Activated CD4-positive, alpha-beta T cell treated with anti-CD3 and anti-CD28 coated beads, Interleukin-2, amount 50 U/mL, for 1 hour (primary cell): ENCODE measurements at regions not wholly inside any gene's neighbourhood (a gene's known extent, or its start where the extent isn't known, plus 50 kb on each side); places are given as distances from the start of the nearest gene placed in this dataset.
"Not testable (repeated sequence)": the region's sequence is repeated elsewhere in the genome, so short reads cannot be mapped to it uniquely, and the experiment has no call there.

Source experiments
- DNase-seq: peaks from one replicate; pipeline ENCODE4 v3.0.0-alpha.2; 2020

GRCh38 chr7:146057958-146058357 is 58.6 kb upstream of the CNTNAP2 start:
- DNase-seq: no peak

- no peak for DNase-seq
Measured at GRCh38 chr7:146054909-146055308, 61.7 kb upstream of the CNTNAP2 start.

- no peak for DNase-seq
Measured at GRCh38 chr7:146053492-146053891, 63.1 kb upstream of the CNTNAP2 start.

DNA sequence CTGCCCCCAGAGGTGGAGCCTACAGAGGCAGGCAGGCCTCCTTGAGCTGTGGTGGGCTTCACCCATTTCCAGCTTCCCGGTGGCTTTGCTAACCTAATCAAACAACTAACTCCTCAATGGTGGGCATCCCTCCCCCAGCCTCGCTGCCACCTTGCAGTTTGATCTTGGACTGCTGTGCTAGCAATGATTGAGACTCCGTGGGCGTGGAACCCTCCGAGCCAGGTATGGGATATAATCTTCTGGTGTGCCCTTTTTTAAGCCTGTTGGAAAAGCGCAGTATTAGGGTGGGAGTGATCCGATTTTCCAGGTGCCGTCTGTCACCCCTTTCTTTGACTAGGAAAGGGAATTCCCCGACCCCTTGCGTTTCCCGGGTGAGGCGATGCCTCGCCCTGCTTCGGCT is 73.3 kb upstream of the CNTNAP2 start:
- not testable (repeated sequence) for DNase-seq

DNA sequence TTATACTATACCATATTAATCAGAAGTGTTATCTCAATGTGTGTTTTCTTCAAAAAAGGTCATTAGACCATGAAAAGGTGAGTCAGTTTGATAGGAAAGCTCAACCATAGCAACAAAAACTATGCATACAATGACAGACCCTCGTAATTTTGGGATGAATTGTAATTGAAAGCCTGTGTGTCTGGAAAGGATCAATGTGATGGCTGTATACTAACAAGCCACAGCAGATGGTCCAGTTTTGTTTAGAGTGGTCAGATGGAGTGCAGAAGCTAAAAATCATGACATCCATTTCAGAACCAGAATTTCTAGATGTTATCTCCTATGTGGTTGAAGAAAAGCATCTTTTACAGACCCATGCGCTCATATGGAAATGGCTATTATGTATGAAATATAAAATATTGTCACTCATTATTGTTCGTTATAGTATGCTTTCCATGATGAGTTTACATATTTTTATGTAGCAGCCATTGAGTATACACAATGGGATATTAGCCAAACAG is 88.3 kb upstream of the CNTNAP2 start:
- no peak for DNase-seq

GRCh38 chr7:146027243-146027642 is 89.4 kb upstream of the CNTNAP2 start:
- no peak for DNase-seq

DNA sequence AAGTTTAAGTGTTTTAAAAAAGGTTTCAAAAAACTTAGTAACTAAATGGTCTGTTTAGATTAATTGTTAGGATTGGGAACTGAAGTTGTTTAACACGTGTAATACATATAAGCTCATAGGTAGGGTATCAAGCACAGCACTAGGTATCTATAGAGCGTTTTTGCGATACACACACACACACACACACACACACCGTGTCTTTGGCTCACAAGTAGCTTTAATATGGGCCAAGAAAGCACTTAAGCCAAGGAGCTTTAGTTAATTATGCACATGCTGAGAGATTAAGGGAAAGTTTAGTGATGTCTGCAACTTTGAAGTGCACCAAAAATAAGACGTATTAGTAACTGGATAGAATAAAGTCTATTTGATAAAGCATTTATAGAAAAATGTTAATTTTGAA is 93.8 kb upstream of the CNTNAP2 start:
- DNase-seq: no peak

DNA sequence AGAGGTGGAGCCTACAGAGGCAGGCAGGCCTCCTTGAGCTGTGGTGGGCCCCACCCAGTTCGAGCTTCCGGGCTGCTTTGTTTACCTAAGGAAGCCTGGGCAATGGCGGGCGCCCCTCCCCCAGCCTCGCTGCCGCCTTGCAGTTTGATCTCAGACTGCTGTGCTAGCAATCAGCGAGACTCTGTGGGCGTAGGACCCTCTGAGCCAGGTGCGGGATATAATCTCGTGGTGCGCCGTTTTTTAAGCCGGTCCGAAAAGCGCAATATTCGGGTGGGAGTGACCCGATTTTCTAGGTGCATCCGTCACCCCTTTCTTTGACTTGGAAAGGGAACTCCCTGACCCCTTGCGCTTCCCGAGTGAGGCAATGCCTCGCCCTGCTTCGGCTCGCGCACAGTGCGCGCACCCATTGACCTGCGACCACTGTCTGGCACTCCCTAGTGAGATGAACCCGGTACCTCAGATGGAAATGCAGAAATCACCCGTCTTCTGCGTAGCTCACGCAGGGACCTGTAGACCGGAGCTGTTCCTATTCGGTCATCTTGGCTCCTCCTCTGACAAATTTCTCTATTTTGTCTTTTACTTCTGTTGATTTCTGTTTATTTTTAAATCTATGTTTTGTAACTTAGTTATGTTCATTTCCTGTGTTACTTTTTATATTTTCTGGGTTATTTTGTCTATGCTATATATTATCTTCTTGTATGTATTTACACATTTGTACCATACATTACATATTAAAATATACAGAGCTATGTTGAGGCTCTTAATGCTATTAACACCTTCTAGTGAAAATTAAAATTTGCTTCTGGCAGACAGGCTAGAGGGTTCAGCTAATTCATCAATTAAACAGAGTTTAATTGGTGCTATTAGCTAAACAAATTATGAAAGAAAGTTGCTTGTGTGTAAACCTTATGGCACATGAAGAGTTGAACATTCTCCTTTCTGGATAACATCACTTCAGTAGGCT is 97.3 kb upstream of the CNTNAP2 start:
- DNase-seq: not testable (repeated sequence)

GRCh38 chr7:146017366-146017765 is 99.2 kb upstream of the CNTNAP2 start:
- not testable (repeated sequence) for DNase-seq

DNA sequence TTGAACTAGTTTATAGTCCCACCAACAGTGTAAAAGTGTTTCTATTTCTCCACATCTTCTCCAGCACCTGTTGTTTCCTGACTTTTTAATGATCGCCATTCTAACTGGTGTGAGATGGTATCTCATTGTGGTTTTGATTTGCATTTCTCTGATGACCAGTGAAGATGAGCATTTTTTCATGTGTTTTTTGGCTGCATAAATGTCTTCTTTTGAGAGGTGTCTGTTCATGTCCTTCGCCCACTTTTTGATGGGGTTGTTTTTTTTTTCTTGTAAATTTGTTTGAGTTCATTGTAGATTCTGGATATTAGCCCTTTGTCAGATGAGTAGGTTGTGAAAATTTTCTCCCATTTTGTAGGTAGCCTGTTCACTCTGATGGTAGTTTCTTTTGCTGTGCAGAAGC is 102.4 kb upstream of the CNTNAP2 start:
- DNase-seq: not testable (repeated sequence)

GRCh38 chr7:146008293-146008692 is 108.3 kb upstream of the CNTNAP2 start:
- DNase-seq: no peak

GRCh38 chr7:146004805-146005204 is 111.8 kb upstream of the CNTNAP2 start:
- no peak for DNase-seq

DNA sequence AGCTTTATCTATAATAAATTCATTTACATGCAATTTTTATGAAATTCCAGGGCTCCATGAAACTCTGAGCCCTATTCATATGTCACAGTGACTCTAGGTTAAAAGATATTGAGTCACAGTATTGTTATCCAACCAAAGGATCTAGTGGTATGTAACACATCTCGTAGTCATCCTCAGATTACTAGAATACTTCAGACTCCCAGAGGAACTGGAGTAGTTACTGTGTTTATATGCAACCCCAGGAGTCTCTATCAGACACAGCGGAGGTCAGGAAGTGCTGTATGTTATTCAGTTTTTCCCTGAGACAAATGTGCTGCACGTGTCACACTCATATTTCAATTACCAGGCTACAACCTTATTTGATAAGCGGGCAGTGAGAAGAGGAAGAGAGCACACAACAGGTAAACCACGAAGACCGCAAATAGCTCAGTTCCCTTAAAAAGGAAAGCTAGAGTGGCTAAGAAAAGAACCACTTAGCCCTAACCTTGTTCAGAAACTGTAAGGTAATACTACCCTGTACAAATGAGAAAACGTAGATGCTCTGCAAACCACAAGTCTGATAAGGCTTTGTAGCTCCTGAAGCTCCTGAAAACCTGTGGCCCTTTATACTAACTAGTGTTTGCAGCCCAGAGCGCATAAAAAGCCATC is 114.0 kb upstream of the CNTNAP2 start:
- no peak for DNase-seq

DNA sequence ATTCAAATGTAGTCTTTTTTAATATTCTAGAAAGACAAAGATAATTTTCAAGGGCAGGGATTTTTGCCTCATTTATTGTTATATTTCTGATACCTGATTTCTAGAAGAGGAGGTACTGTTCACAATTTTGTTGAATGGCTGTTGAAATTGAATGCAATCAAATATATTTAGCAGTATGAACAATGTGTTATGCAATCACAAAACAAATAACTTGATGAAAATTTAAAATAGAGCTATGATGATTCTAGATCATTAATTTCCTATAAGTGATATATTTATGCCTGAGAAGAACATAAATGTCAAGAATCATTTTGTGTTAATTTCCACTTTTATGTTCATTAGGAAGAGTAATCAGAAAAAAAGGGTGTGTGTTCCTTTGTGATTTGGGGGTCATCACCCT is 114.6 kb upstream of the CNTNAP2 start:
- DNase-seq: no peak

DNA sequence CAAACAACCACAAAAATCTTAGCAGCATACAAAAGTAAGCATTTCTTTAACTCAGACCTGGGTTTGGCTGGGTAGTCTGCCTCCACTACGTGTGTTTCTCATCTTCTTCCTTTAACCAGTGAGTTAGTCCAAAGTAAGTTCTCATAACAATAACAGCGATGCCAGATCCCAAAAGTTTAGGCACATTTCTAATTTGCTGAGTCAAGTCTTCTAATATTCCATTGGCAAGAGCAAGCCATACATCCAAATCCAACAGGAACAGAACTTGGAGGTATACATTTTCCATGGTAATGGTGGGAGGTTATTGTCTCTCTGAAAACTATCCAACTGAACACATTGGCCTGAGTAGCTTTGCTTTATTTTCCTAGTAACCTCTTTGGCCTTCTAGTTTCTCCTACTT is 115.7 kb upstream of the CNTNAP2 start:
- DNase-seq: no peak

DNA sequence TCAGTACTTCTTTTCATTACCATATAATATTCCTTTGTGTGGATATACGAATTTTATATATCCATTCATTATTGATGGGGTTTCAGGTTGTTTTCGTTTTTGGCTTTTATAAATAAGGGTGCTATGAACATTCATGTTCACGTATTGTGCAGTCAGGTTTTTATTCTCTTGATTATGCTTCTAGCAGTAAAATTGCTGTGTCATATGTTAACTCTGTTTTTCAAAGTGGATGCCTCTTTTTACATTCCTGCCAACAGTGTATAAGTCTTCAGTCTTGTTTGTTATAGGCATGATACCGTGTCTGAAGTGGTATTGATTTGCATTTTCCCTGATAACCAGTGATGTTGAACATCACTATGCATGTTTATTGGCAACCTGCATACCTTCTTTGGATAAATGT is 127.1 kb upstream of the CNTNAP2 start:
- no peak for DNase-seq

GRCh38 chr7:145986248-145986874 is 130.2 kb upstream of the CNTNAP2 start:
- DNase-seq: no peak

GRCh38 chr7:145978769-145979168 is 137.8 kb upstream of the CNTNAP2 start:
- DNase-seq: no peak

- DNase-seq: no peak
Measured at GRCh38 chr7:145959981-145960380, 156.6 kb upstream of the CNTNAP2 start.

DNA sequence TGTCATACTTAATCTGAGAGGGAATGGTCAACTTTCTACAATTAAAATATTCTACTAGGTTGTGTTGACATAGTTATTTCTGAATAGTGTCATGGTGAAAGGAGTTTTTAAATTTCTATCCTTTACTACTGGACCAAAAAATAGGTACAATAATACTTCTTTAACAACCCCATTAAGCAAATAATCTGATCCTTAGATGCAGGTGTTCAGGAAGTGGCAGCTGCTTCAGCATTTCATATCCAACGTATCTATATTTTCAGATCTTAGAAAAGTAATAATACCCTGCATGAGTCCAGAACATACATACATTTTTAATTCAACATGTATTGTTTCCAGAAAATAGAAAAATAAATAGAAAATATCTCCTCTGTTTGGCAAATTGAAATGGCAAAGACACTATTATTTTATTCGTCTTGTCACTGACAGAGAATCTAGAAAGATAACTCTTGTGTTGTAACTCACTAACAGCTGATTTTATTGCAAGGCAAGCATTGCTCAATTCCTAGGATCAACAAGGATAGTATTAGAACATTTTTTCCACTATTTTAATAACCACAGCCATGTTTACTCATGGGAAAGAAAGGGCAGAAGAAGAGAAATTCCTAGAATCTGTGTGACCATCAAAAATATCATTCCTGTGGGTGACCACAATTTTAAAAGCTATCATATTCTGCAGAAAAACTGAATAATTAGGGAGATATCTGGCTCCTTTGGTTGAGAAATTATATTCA is 159.3 kb upstream of the CNTNAP2 start:
- DNase-seq: no peak

DNA sequence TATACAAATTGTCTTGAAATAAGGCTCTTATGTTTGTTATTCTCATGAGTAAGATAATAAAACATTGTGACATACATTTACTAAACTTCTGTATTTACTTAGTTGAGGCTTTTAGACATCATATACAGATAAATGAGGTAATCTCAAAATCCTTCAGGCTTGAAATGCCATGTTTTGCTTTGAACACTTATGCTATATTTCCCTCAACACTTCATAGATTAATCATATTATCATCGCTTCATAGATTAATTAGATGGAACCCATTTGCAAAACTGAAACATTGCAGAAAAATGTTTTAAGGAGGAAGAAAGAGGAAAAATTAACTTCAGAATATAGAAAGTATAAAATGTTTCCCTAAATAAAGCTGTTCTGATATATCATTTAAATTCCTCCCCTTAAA is 165.0 kb upstream of the CNTNAP2 start:
- no peak for DNase-seq

- no peak for DNase-seq
Measured at GRCh38 chr7:145928937-145929336, 187.7 kb upstream of the CNTNAP2 start.

- DNase-seq: no peak
Measured at GRCh38 chr7:145919712-145920111, 196.9 kb upstream of the CNTNAP2 start.
